GM12891 (cell line): ENCODE measurements at regions not wholly inside any gene's neighbourhood (a gene's known extent, or its start where the extent isn't known, plus 50 kb on each side); places are given as distances from the start of the nearest gene placed in this dataset.

Source experiments
- DNase-seq: peaks from one replicate; pipeline ENCODE4 v3.0.0; 2011; ENCODE audit warnings: low spot score; ENCODE audit not compliant: insufficient read length
- FAIRE-seq: peaks from 2 replicates; lab custom pipeline; 2011; peaks lifted over from hg19 to GRCh38; lab: Jason Lieb, UNC
- PAX5 ChIP-seq: IDR thresholded peaks from 2 replicates; pipeline ENCODE4 v1.6.1; 2011; ENCODE audit warnings: low read length, moderate library complexity, mild to moderate bottlenecking; ENCODE audit not compliant: insufficient read depth, severe bottlenecking
- POLR2A ChIP-seq: IDR thresholded peaks from 2 replicates; pipeline ENCODE4 v1.6.1; 2011; ENCODE audit warnings: low read depth, low read length, control low read depth
- POLR2AphosphoS5 ChIP-seq: IDR thresholded peaks from 2 replicates; pipeline ENCODE4 v1.6.1; 2011; ENCODE audit warnings: low read depth, low read length, control low read depth
- POU2F2 ChIP-seq: IDR thresholded peaks from 2 replicates; pipeline ENCODE4 v1.6.1; 2011; ENCODE audit warnings: low read depth, mild to moderate bottlenecking, control low read depth, low read length, moderate library complexity
- SPI1 ChIP-seq: IDR thresholded peaks from 2 replicates; pipeline ENCODE4 v1.6.1; 2011; ENCODE audit warnings: low read depth, low read length, control low read depth
- TAF1 ChIP-seq: IDR thresholded peaks from 2 replicates; pipeline ENCODE4 v1.6.1; 2011; ENCODE audit warnings: low read depth, low read length, control low read depth

GRCh38 chr4:14867847-14868246, 134.4 kb upstream of the CPEB2 start:
- TF ChIP-seq POU2F2 (no peak), TAF1 (no peak), POLR2A (no peak), PAX5 (no peak), SPI1 (no peak), POLR2AphosphoS5 (no peak)
- FAIRE-seq (no peak), DNase-seq (no peak)

GRCh38 chr4:14868426-14869395, 133.6 kb upstream of the CPEB2 start:
- TF ChIP-seq POLR2A (no peak), POLR2AphosphoS5 (no peak), SPI1 (no peak), TAF1 (no peak), POU2F2 (no peak), PAX5 (no peak)
- FAIRE-seq, result no peak
- DNase-seq, result no peak

GRCh38 chr4:14871676-14872430, 130.4 kb upstream of the CPEB2 start:
- peak; percentile 52 for FAIRE-seq
- no peak for TF ChIP-seq POU2F2
- no peak for TF ChIP-seq POLR2AphosphoS5
- TF ChIP-seq POLR2A, result no peak
- TF ChIP-seq TAF1, result no peak
- TF ChIP-seq SPI1, result no peak
- no peak for TF ChIP-seq PAX5
- no peak for DNase-seq

GRCh38 chr4:14874990-14875389, 127.3 kb upstream of the CPEB2 start:
- FAIRE-seq (peak; percentile 59), DNase-seq (no peak)
- no peak for TF ChIP-seq SPI1
- TF ChIP-seq TAF1, result no peak
- TF ChIP-seq PAX5, result no peak
- TF ChIP-seq POLR2A, result no peak
- no peak for TF ChIP-seq POU2F2
- TF ChIP-seq POLR2AphosphoS5, result no peak

GRCh38 chr4:14877246-14878225, 124.7 kb upstream of the CPEB2 start:
- DNase-seq (no peak), FAIRE-seq (peak; percentile 84)
- TF ChIP-seq SPI1 (peak; percentile 90), POLR2AphosphoS5 (no peak)

GRCh38 chr4:14878681-14879080, 123.6 kb upstream of the CPEB2 start:
- peak; percentile 33 for FAIRE-seq
- no peak for DNase-seq
- TF ChIP-seq POLR2AphosphoS5 (no peak), POLR2A (no peak), SPI1 (no peak), PAX5 (no peak), TAF1 (no peak), POU2F2 (no peak)

- FAIRE-seq (no peak), DNase-seq (no peak)
These were observed 122.6 kb upstream of the CPEB2 start for GRCh38 chr4:14879683-14880082.

GRCh38 chr4:14880805-14881204, 121.5 kb upstream of the CPEB2 start:
- TF ChIP-seq SPI1, result no peak
- DNase-seq (no peak), FAIRE-seq (no peak)

More at GRCh38 chr4:14879683-14880082, 122.6 kb upstream of the CPEB2 start:
- TF ChIP-seq SPI1 (no peak), PAX5 (no peak), POLR2A (no peak), TAF1 (no peak), POU2F2 (no peak), POLR2AphosphoS5 (no peak)

- no peak for FAIRE-seq
- TF ChIP-seq POLR2A, result no peak
- no peak for TF ChIP-seq PAX5
- no peak for TF ChIP-seq TAF1
- TF ChIP-seq POLR2AphosphoS5, result no peak
- no peak for TF ChIP-seq POU2F2
- no peak for TF ChIP-seq SPI1
- no peak for DNase-seq
These were observed 119.1 kb upstream of the CPEB2 start for GRCh38 chr4:14883166-14883565.
